Endothelial cell of umbilical vein (primary cell): ENCODE measurements at regions not wholly inside any gene's neighbourhood (a gene's known extent, or its start where the extent isn't known, plus 50 kb on each side); places are given as distances from the start of the nearest gene placed in this dataset.

ENCODE experiments used
- BruUV-seq: library from RNA; stranded (reverse); fragments of 400-500 nt; replicated peaks from 2 replicates; lab custom pipeline; 2021; lab: Mats Ljungman, UMichigan
- CTCF ChIA-PET: fragments of 300-600, 350-600 bp; sonication (Branson Sonifier 250); formaldehyde crosslinking; loops from one replicate; lab custom pipeline; 2021; ENCODE audit warnings: antibody characterized with exemption, inconsistent platforms; lab: Charles Lee
- POLR2A ChIA-PET: fragments of 300-600, 350-600 bp; sonication (Branson Sonifier 250); formaldehyde crosslinking; loops from one replicate; lab custom pipeline; 2021; ENCODE audit warnings: antibody characterized with exemption, inconsistent platforms; lab: Charles Lee
- DNase-seq: peaks from one replicate; pipeline ENCODE4 v3.0.0-alpha.2; 2011; ENCODE audit warnings: low read depth, low spot score
- FAIRE-seq: peaks from 2 replicates; lab custom pipeline; 2011; peaks lifted over from hg19 to GRCh38; lab: Jason Lieb, UNC
- H2AFZ ChIP-seq: 2 replicates; pipeline ENCODE4 v1.6.0; 2012; ENCODE audit warnings: low read depth, low read length, control low read depth, inconsistent platforms
- H3K27ac ChIP-seq: 2 replicates; pipeline ENCODE4 v1.5.1; 2011; ENCODE audit warnings: low read depth, mild to moderate bottlenecking, control low read depth, low read length, moderate library complexity; ENCODE audit not compliant: insufficient read depth
- H3K27me3 ChIP-seq, 2 experiments: 2 replicates each; pipeline versions ENCODE4 v1.6.0 to v1.6.1; 2011; ENCODE audit warnings: low read length in 2 of 2, mixed read lengths in 1 of 2; ENCODE audit not compliant: control insufficient read depth in 2 of 2, insufficient read depth in 2 of 2
- H3K36me3 ChIP-seq, 2 experiments: 2 replicates in 1 of 2; 3 replicates in 1 of 2; pipeline ENCODE4 v1.5.1; 2011; ENCODE audit warnings: low read length in 2 of 2, mild to moderate bottlenecking in 1 of 2, moderate library complexity in 1 of 2; ENCODE audit not compliant: control insufficient read depth in 2 of 2, insufficient read depth in 2 of 2; ENCODE audit errors: extremely low read depth in 1 of 2
- H3K4me1 ChIP-seq: 3 replicates; pipeline ENCODE4 v1.5.1; 2011; ENCODE audit warnings: mild to moderate bottlenecking, low read length; ENCODE audit not compliant: control insufficient read depth, insufficient read depth; ENCODE audit errors: extremely low read depth
- H3K4me2 ChIP-seq: 2 replicates; pipeline ENCODE4 v1.6.1; 2011; ENCODE audit warnings: low read length, control low read depth, mixed read lengths; ENCODE audit not compliant: insufficient read depth
- H3K4me3 ChIP-seq, 3 experiments: fragments of 200-600 bp in 1 of 3; sonication (generic), shearing (Covaris generic) in 1 of 3; replicated peaks in 1 of 3; 2 replicates each; pipeline ENCODE4 v1.5.1; 2011 to 2016; ENCODE audit warnings: control low read depth in 3 of 3, low read length in 3 of 3, mild to moderate bottlenecking in 2 of 3, inconsistent platforms in 1 of 3, low read depth in 1 of 3, moderate library complexity in 1 of 3; ENCODE audit not compliant: insufficient read depth in 1 of 3
- H3K79me2 ChIP-seq: 2 replicates; pipeline ENCODE4 v1.6.0; 2012; ENCODE audit warnings: low read length, inconsistent platforms; ENCODE audit not compliant: control insufficient read depth, insufficient read depth
- H3K9ac ChIP-seq: replicated peaks from 2 replicates; pipeline ENCODE3; 2011; ENCODE audit warnings: low read length, control low read depth; ENCODE audit not compliant: insufficient read depth; ENCODE audit errors: extremely low read depth
- H3K9me1 ChIP-seq: replicated peaks from 3 replicates; pipeline ENCODE4 v1.6.0; 2011; ENCODE audit warnings: mild to moderate bottlenecking, low read length; ENCODE audit not compliant: control insufficient read depth, insufficient read depth; ENCODE audit errors: extremely low read depth
- H3K9me3 ChIP-seq: replicated peaks from 2 replicates; pipeline ENCODE4 v1.5.1; 2012; ENCODE audit warnings: low read length, inconsistent platforms; ENCODE audit not compliant: control insufficient read depth, insufficient read depth
- H4K20me1 ChIP-seq: replicated peaks from 2 replicates; pipeline ENCODE3; 2011; ENCODE audit warnings: mild to moderate bottlenecking, low read length; ENCODE audit not compliant: control insufficient read depth, insufficient read depth; ENCODE audit errors: extremely low read depth
- EZH2 ChIP-seq: IDR thresholded peaks from 2 replicates; pipeline ENCODE4 v1.6.1; 2012; ENCODE audit warnings: borderline replicate concordance, low read depth, mild to moderate bottlenecking, moderate library complexity, low read length, inconsistent platforms; ENCODE audit not compliant: severe bottlenecking
- FOS ChIP-seq: IDR thresholded peaks from 2 replicates; pipeline ENCODE4 v1.6.1; 2011; ENCODE audit warnings: mild to moderate bottlenecking, low read length, moderate library complexity, borderline replicate concordance; ENCODE audit not compliant: insufficient read depth
- GATA2 ChIP-seq: IDR thresholded peaks from 2 replicates; pipeline ENCODE4 v1.7.0; 2011; ENCODE audit warnings: low read depth, mild to moderate bottlenecking, moderate library complexity, mixed read lengths, low read length; ENCODE audit not compliant: insufficient read length, insufficient read depth
- JUN ChIP-seq: IDR thresholded peaks from 2 replicates; pipeline ENCODE4 v1.6.1; 2011; ENCODE audit warnings: borderline replicate concordance, low read depth; ENCODE audit not compliant: insufficient read length, insufficient read depth
- MYC ChIP-seq: IDR thresholded peaks from one replicate; pipeline ENCODE4 v1.6.1; 2011; ENCODE audit warnings: mild to moderate bottlenecking, low read depth, low read length
- POLR2A ChIP-seq: IDR thresholded peaks from 2 replicates; pipeline ENCODE4 v1.6.1; 2012; ENCODE audit warnings: low read depth, mild to moderate bottlenecking, control low read depth, low read length
- POLR2AphosphoS5 ChIP-seq: IDR thresholded peaks from 2 replicates; pipeline ENCODE4 v1.6.1; 2012; ENCODE audit warnings: low read depth, mild to moderate bottlenecking, control low read depth, low read length, moderate library complexity; ENCODE audit not compliant: insufficient read depth
- dilution Hi-C: fragments of 300-500 bp; cut with MboI; formaldehyde crosslinking; loops from one replicate; pipeline ENCODE4 v1.15.0; 2019; ENCODE audit warnings: low sequenced_read_pairs; ENCODE audit not compliant: extremely low pct_ligation_motif_present
- intact Hi-C: fragments of 100-400 bp; cut with micrococcal nuclease; formaldehyde crosslinking; loops from one replicate; pipeline ENCODE4 v1.10.0; 2022
- TF ChIP-seq, protein P1 (sequence below), 2 donors: IDR thresholded peaks; 1 replicate in 1 of 2; 2 replicates in 1 of 2; pipeline ENCODE4 v1.5.1; 2011; ENCODE audit warnings: low read length in 2 of 2, mild to moderate bottlenecking in 2 of 2, moderate library complexity in 2 of 2, control low read depth in 1 of 2, inconsistent platforms in 1 of 2, low read depth in 1 of 2; ENCODE audit not compliant: insufficient read depth in 1 of 2; ENCODE audit errors: extremely low read depth in 1 of 2
- TF ChIP-seq, protein P2 (sequence below): IDR thresholded peaks from 2 replicates; pipeline ENCODE4 v1.6.1; 2011; ENCODE audit not compliant: insufficient read depth, insufficient read length

DNA sequence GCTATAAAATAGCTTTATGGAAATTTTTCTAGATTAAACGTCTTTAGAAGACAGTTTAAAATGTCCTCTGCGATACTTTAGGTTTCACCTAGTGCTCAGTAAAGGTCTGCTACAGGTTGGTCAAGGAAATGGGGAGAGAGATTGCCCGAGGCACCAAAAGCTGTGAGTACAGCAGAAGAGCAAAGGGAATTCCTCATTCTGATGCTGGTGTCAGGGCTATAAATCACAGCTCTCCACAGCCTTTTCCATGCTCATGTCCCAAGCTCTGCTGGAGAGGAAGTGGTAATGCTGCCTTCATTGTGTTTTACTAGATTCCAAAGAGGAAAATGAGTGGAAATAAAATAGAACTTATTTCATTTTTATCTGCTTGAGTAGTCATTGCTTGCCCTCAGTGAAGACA, 2060.4 kb downstream of the ARAP2 start:
- POLR2A ChIA-PET: no interaction called here
- dilution Hi-C loops: no loop called here

GRCh38 chr4:34187056-34187455, 2057.3 kb downstream of the ARAP2 start:
- ChIA-PET CTCF (no interaction called here), POLR2A (no interaction called here)
- Histone ChIP-seq H3K9me3 (no peaks in the 10 kb centered on the region), H3K27me3 (no peaks in the 10 kb centered on the region), H4K20me1 (no peaks in the 10 kb centered on the region), H3K4me3 (no peak overlapping the region), H3K9ac (no peak overlapping the region), H3K4me1 (no peaks in the 10 kb centered on the region), H3K27ac (no peak overlapping the region), H3K36me3 (no peaks in the 10 kb centered on the region), H3K9me1 (no peaks in the 10 kb centered on the region), H2AFZ (no peak overlapping the region), H3K4me2 (no peak overlapping the region), H3K79me2 (no peaks in the 10 kb centered on the region)
- no peak for TF ChIP-seq MYC
- TF ChIP-seq JUN: no peak
- TF ChIP-seq, protein P1, sequence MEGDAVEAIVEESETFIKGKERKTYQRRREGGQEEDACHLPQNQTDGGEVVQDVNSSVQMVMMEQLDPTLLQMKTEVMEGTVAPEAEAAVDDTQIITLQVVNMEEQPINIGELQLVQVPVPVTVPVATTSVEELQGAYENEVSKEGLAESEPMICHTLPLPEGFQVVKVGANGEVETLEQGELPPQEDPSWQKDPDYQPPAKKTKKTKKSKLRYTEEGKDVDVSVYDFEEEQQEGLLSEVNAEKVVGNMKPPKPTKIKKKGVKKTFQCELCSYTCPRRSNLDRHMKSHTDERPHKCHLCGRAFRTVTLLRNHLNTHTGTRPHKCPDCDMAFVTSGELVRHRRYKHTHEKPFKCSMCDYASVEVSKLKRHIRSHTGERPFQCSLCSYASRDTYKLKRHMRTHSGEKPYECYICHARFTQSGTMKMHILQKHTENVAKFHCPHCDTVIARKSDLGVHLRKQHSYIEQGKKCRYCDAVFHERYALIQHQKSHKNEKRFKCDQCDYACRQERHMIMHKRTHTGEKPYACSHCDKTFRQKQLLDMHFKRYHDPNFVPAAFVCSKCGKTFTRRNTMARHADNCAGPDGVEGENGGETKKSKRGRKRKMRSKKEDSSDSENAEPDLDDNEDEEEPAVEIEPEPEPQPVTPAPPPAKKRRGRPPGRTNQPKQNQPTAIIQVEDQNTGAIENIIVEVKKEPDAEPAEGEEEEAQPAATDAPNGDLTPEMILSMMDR (IDR thresholded peaks at IDR 0.05; ENCODE audit: extremely low read depth in 1 of 2, insufficient read depth in 1 of 2, low read depth in 1 of 2, low read length in 2 of 2): no peak
- no peak for TF ChIP-seq FOS
- no peak for TF ChIP-seq EZH2
- no peak for TF ChIP-seq POLR2A
- no peak for TF ChIP-seq POLR2AphosphoS5
- TF ChIP-seq, protein P2, sequence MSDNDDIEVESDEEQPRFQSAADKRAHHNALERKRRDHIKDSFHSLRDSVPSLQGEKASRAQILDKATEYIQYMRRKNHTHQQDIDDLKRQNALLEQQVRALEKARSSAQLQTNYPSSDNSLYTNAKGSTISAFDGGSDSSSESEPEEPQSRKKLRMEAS: no peak
- TF ChIP-seq GATA2: no peak
- FAIRE-seq (no peak), DNase-seq (no peak)
- dilution Hi-C loops: no loop called here
- BruUV-seq: no TSS peak
- intact Hi-C loops: no loop called here

More for the DNA sequence above, 2060.4 kb downstream of the ARAP2 start:
- Histone ChIP-seq H2AFZ (no peak overlapping the region), H3K4me1 (no peaks in the 10 kb centered on the region), H3K9ac (no peak overlapping the region), H3K4me2 (no peak overlapping the region), H3K4me3 (no peak overlapping the region), H3K36me3 (no peaks in the 10 kb centered on the region), H3K79me2 (no peaks in the 10 kb centered on the region), H3K27ac (no peak overlapping the region), H3K27me3 (no peaks in the 10 kb centered on the region), H3K9me3 (no peaks in the 10 kb centered on the region), H3K9me1 (no peaks in the 10 kb centered on the region), H4K20me1 (no peaks in the 10 kb centered on the region)
- CTCF ChIA-PET: no interaction called here
- FAIRE-seq: no peak
- BruUV-seq: no TSS peak
- no peak for DNase-seq
- no peak for TF ChIP-seq MYC
- TF ChIP-seq, protein P1 (IDR thresholded peaks at IDR 0.05; ENCODE audit: extremely low read depth in 1 of 2, insufficient read depth in 1 of 2, low read depth in 1 of 2, low read length in 2 of 2): no peak
- intact Hi-C loops: no loop called here
